Hepatocyte (in vitro differentiated cells): ENCODE measurements at regions not wholly inside any gene's neighbourhood (a gene's known extent, or its start where the extent isn't known, plus 50 kb on each side); places are given as distances from the start of the nearest gene placed in this dataset.

ENCODE experiments used
- CTCF ChIP-seq: fragments of 200-600 bp; sonication (generic); IDR thresholded peaks from 2 replicates; pipeline ENCODE4 v1.5.1; 2016; ENCODE audit warnings: antibody characterized with exemption, mild to moderate bottlenecking; ENCODE audit not compliant: poor library complexity
- EZH2 ChIP-seq: fragments of 200-600 bp; sonication (generic); IDR thresholded peaks from 2 replicates; pipeline ENCODE4 v1.6.1; 2016; ENCODE audit warnings: antibody characterized with exemption, mild to moderate bottlenecking, borderline replicate concordance
- EZH2phosphoT487 ChIP-seq: fragments of 200-600 bp; sonication (generic); IDR thresholded peaks from one replicate; pipeline ENCODE4 v1.6.1; 2018; ENCODE audit warnings: antibody characterized with exemption, mild to moderate bottlenecking, low read depth, moderate library complexity; ENCODE audit not compliant: unreplicated experiment, severe bottlenecking

- TF ChIP-seq CTCF (no peak), EZH2 (no peak), EZH2phosphoT487 (no peak)
Measured at GRCh38 chr11:25863986-25864385, 467.9 kb upstream of the ANO3 start.
